ENCODE measurements at regions not wholly inside any gene's neighbourhood (a gene's known extent, or its start where the extent isn't known, plus 50 kb on each side); places are given as distances from the start of the nearest gene placed in this dataset.

DNA sequence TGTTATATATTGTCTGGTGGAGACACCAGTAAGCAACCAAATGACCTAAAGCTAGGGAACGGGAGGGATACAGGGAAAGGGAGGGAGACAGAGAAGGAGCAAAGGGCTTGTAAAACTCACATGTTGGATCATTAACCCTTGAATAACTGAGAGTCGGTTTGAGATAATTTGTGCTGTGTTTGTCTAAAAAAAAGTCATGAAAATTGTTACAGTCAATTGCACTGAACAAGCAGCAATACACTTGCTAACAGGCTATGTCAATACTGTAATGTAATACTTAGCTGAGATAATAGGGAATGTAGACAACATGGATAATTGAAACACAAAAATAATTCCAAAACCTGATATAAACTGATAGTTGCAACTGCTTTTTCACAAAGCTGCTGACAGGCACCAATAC is 71.3 kb upstream of the ZNF521 start:
- TF ChIP-seq EZH2 (IDR thresholded peaks at IDR 0.05; ENCODE audit: insufficient read depth, poor library complexity, severe bottlenecking), result no peak
- no peak for TF ChIP-seq EZH2phosphoT487 (IDR thresholded peaks at IDR 0.05; ENCODE audit: insufficient read depth, low read depth)

All from GM23248 (cell line).